HUES48 (cell line): ENCODE measurements at regions not wholly inside any gene's neighbourhood (a gene's known extent, or its start where the extent isn't known, plus 50 kb on each side); places are given as distances from the start of the nearest gene placed in this dataset.
"Not testable (repeated sequence)": the region's sequence is repeated elsewhere in the genome, so short reads cannot be mapped to it uniquely, and the experiment has no call there.

ENCODE experiments used
- H3K27ac ChIP-seq: one replicate; pipeline ENCODE4 v1.7.0; 2013; ENCODE audit warnings: low read depth, low read length, inconsistent platforms
- H3K27me3 ChIP-seq: 2 replicates; pipeline ENCODE4 v1.6.1; 2013; ENCODE audit warnings: mild to moderate bottlenecking, low read length; ENCODE audit not compliant: control insufficient read depth, insufficient read depth
- H3K36me3 ChIP-seq: 2 replicates; pipeline ENCODE4 v1.6.1; 2013; ENCODE audit warnings: low read length; ENCODE audit not compliant: control insufficient read depth, insufficient read depth
- H3K4me1 ChIP-seq: 2 replicates; pipeline ENCODE4 v1.6.1; 2013; ENCODE audit warnings: mild to moderate bottlenecking, low read length; ENCODE audit not compliant: control insufficient read depth, insufficient read depth
- H3K4me3 ChIP-seq: 2 replicates; pipeline ENCODE4 v1.5.1; 2013; ENCODE audit warnings: mild to moderate bottlenecking, low read depth, low read length
- H3K9ac ChIP-seq: 2 replicates; pipeline ENCODE4 v1.6.1; 2013; ENCODE audit warnings: mild to moderate bottlenecking, low read depth, low read length, moderate library complexity
- H3K9me3 ChIP-seq: 2 replicates; pipeline ENCODE4 v1.6.1; 2013; ENCODE audit warnings: low read length; ENCODE audit not compliant: control insufficient read depth, insufficient read depth

- Histone ChIP-seq H3K4me1 (peaks cover 40% of the 10 kb centered on the region), H3K27me3 (no peaks in the 10 kb centered on the region), H3K4me3 (peak overlapping the region; percentile 20; the same call in 1 of the 2 replicates), H3K9ac (no peak overlapping the region), H3K36me3 (no peaks in the 10 kb centered on the region), H3K27ac (no peak overlapping the region), H3K9me3 (no peaks in the 10 kb centered on the region)
Measured at GRCh38 chr5:45109062-45109461, 300.3 kb downstream of the MRPS30 start.

- Histone ChIP-seq H3K9me3 (no peaks in the 10 kb centered on the region), H3K36me3 (no peaks in the 10 kb centered on the region), H3K9ac (no peak overlapping the region), H3K27ac (peak overlapping the region; percentile 94), H3K27me3 (no peaks in the 10 kb centered on the region), H3K4me1 (peaks cover 40% of the 10 kb centered on the region), H3K4me3 (peak overlapping the region; percentile 20; the same call in 1 of the 2 replicates)
Measured at GRCh38 chr5:45109636-45110035, 300.9 kb downstream of the MRPS30 start.

DNA sequence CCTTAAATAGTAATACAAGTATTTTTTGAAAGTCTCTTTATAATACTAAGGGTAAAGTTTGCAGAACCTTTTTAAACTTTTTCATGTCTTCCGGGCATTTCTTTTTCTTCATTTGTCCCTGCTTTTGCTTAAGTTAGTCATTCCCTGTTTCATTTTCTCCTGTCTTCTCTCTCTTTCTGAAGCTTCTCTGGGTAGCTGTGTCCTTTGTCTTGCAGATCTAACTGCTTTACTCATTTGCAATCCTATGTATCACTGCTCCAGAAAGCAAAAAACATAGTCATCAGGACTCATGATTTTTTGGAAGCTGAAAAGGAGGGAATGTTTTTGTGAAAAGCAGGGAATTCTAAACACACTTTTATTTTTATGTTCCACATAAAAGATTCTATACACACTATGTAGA is 301.7 kb downstream of the MRPS30 start:
- H3K4me1 ChIP-seq, result peaks cover 40% of the 10 kb centered on the region
- peak overlapping the region; percentile 20; the same call in 1 of the 2 replicates for H3K4me3 ChIP-seq
- no peaks in the 10 kb centered on the region for H3K36me3 ChIP-seq
- 0 out of 2 replicates have a peak, but pooled peaks cover 2% of the 10 kb centered on the region for H3K9me3 ChIP-seq
- H3K27me3 ChIP-seq, result no peaks in the 10 kb centered on the region
- peak overlapping the region; percentile 7; the same call in 1 of the 2 replicates for H3K9ac ChIP-seq
- peak overlapping the region; percentile 94 for H3K27ac ChIP-seq

DNA sequence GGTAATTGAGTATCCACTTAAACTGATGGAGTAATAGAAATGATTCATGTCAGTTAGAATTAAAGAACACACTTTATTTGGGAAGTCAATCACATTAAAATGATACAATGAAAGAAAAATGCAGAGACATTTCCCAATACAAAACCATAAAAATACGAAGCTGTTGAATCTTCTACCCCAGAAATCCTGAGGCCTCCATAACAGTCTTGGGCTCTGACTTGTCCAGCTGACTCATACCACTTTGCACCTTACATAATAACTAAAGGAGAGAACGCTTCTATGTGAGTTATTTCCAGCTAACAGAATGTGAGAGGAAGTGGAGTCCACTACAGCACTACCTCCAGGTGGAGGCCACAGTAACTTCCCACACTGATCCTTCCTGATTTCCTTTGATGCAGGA is 305.0 kb downstream of the MRPS30 start:
- no peak overlapping the region for H3K27ac ChIP-seq
- H3K9me3 ChIP-seq, result peaks cover 18% of the 10 kb centered on the region
- H3K4me3 ChIP-seq, result no peak overlapping the region
- H3K27me3 ChIP-seq, result no peaks in the 10 kb centered on the region
- H3K4me1 ChIP-seq, result peaks cover 40% of the 10 kb centered on the region
- H3K36me3 ChIP-seq, result no peaks in the 10 kb centered on the region
- H3K9ac ChIP-seq, result no peak overlapping the region

DNA sequence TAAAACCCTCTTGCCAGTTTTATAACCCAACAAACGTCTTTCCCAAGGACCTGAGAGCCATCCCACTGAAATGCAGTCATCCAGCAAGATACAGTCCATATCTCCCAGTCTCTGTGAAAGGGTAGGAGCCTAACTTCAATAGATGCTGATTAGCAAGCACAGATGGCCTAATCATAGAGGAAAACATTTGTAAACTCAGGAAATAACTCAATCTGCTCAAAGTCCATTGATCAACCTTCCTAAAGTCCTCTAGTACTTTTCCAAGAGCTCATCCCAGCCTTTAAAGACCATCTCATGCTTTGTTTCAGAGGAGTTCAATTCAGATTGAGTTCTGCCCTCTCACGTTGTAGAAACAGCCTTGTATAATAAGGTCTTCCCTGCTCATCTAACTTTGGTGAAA is 324.2 kb downstream of the MRPS30 start:
- H3K27ac ChIP-seq, result no peak overlapping the region
- no peaks in the 10 kb centered on the region for H3K9me3 ChIP-seq
- no peak overlapping the region for H3K4me3 ChIP-seq
- no peak overlapping the region for H3K9ac ChIP-seq
- H3K4me1 ChIP-seq, result no peaks in the 10 kb centered on the region; the same call in 1 of the 2 replicates
- H3K27me3 ChIP-seq, result no peaks in the 10 kb centered on the region
- H3K36me3 ChIP-seq, result no peaks in the 10 kb centered on the region

DNA sequence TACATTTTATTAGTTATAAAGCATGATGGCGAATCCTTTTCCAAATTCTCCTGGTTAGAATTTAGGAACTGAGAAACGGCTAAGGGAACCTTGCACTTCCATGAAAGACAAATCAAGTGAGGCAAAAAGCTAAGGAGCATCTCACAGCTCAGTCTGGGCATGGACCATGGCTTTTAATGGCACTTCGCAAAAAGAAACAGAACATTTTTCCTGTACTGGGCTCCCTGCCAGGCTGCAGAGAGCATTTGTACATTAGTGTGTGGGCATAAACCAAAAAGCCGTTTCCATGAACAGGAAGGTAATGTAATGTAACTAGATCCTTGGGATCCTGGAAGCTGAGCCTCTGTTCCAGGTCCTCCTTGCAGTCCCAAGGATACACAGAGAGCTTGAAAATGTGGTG is 354.2 kb downstream of the MRPS30 start:
- Histone ChIP-seq H3K9ac (no peak overlapping the region), H3K27me3 (no peaks in the 10 kb centered on the region), H3K9me3 (no peaks in the 10 kb centered on the region), H3K4me1 (peaks cover 2% of the 10 kb centered on the region; the same call in 1 of the 2 replicates), H3K36me3 (no peaks in the 10 kb centered on the region), H3K4me3 (no peak overlapping the region), H3K27ac (no peak overlapping the region)

- peaks cover 3% of the 10 kb centered on the region; the same call in 1 of the 2 replicates for H3K4me1 ChIP-seq
- no peaks in the 10 kb centered on the region for H3K36me3 ChIP-seq
- no peak overlapping the region for H3K4me3 ChIP-seq
- no peaks in the 10 kb centered on the region for H3K27me3 ChIP-seq
- no peaks in the 10 kb centered on the region for H3K9me3 ChIP-seq
- no peak overlapping the region for H3K9ac ChIP-seq
- H3K27ac ChIP-seq, result no peak overlapping the region
Measured at GRCh38 chr5:45171563-45171962, 362.8 kb downstream of the MRPS30 start.

DNA sequence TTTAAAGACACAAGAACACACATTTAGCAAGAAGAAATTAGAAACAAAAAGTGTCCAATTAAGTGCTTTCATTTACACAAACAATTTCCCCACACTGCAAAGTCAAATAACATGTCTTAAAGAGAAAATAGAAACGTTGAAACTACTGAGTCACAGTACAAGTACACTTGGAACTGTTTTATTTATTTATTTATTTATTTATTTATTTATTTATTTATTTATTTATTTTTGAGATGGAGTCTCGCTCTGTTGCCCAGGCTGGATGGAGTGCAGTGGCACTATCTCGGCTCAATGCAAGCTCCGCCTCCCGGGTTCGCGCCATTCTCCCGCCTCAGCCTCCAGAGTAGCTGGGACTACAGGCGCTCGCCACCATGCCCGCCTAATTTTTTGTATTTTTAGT is 363.9 kb downstream of the MRPS30 start:
- not testable (repeated sequence) for H3K27ac ChIP-seq, H3K36me3 ChIP-seq, H3K9ac ChIP-seq, H3K4me3 ChIP-seq, H3K4me1 ChIP-seq, H3K27me3 ChIP-seq, H3K9me3 ChIP-seq

- Histone ChIP-seq H3K4me3 (no peak overlapping the region), H3K27me3 (no peaks in the 10 kb centered on the region), H3K27ac (no peak overlapping the region), H3K36me3 (no peaks in the 10 kb centered on the region), H3K4me1 (peaks cover 8% of the 10 kb centered on the region), H3K9me3 (peaks cover 3% of the 10 kb centered on the region; the same call in 1 of the 2 replicates), H3K9ac (no peak overlapping the region)
Measured at GRCh38 chr5:45179686-45180085, 370.9 kb downstream of the MRPS30 start.

DNA sequence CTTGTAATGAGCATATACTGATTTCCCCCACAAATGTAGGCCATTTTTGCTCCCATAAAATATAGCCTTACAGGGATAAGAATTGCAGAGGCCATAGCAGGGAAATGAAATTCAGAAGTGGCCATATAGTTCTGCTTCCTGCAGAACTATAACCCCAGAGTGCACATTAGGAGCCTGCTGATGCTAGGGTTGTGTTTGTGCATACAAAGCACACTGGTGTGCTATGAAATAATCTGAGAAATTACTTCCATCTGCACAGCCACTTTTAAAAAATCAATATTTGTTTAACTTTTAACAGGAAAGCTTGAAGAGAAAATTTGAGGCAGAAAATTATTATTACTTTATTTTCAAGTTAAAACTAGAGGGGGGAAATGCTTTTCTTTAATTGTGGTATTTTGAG is 380.3 kb downstream of the MRPS30 start:
- Histone ChIP-seq H3K27me3 (no peaks in the 10 kb centered on the region), H3K36me3 (no peaks in the 10 kb centered on the region), H3K4me3 (no peak overlapping the region), H3K4me1 (peaks cover 12% of the 10 kb centered on the region; the same call in 1 of the 2 replicates), H3K9me3 (no peaks in the 10 kb centered on the region), H3K9ac (no peak overlapping the region), H3K27ac (no peak overlapping the region)

GRCh38 chr5:45189481-45189880 is 380.7 kb downstream of the MRPS30 start:
- no peaks in the 10 kb centered on the region for H3K36me3 ChIP-seq
- H3K9ac ChIP-seq, result no peak overlapping the region
- H3K27me3 ChIP-seq, result no peaks in the 10 kb centered on the region
- H3K9me3 ChIP-seq, result no peaks in the 10 kb centered on the region
- no peak overlapping the region for H3K27ac ChIP-seq
- H3K4me1 ChIP-seq, result peaks cover 12% of the 10 kb centered on the region; the same call in 1 of the 2 replicates
- H3K4me3 ChIP-seq, result no peak overlapping the region

DNA sequence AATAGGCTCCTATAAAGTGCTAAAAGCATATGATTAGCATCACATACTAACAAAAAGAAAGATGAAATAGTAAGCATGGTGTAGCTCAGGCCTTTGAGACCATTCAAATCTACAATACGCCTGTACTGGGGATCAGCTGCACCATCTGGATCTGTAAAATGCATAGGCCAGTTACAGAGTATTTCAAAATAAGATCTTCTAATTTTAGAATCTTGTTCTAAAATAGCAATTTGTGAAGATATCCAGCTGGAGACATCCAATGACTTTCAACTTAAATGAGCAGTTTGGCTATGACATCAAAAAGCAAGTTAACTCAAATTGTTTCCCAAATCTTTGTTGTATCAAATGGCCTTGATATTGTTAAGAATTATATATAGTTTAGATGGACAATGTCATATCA is 386.3 kb downstream of the MRPS30 start:
- H3K9me3 ChIP-seq, result no peaks in the 10 kb centered on the region

More for the DNA sequence above, 386.3 kb downstream of the MRPS30 start:
- H3K27me3 ChIP-seq, result no peaks in the 10 kb centered on the region
- H3K4me3 ChIP-seq, result no peak overlapping the region
- no peak overlapping the region for H3K27ac ChIP-seq
- H3K9ac ChIP-seq, result no peak overlapping the region
- no peaks in the 10 kb centered on the region for H3K36me3 ChIP-seq
- H3K4me1 ChIP-seq, result peaks cover 6% of the 10 kb centered on the region; the same call in 1 of the 2 replicates
